ENCODE measurements at regions not wholly inside any gene's neighbourhood (a gene's known extent, or its start where the extent isn't known, plus 50 kb on each side); places are given as distances from the start of the nearest gene placed in this dataset.

DNA sequence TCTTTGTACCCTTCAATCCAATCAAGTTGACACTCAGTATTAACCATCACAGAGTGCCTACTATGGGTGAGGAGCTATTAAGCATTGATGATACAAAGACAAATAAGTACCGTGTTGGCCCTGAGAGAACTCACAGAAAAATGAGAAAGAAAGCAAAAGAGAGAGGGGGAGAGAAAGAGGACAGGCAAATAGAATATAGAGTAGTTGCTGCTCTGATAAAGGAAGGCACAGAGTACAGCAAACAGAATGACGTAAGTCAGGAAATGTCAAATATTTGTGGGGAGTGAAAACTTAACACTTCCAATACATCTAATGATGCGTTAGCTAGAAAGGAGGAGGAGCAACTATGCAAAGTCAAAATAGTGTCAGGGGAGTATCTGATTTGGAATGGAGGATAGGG lies 320.6 kb upstream of the KCNH8 start:
- no peak for DNase-seq (ENCODE audit: low read depth)

GRCh38 chr3:18825665-18826064 lies 322.6 kb upstream of the KCNH8 start:
- DNase-seq (ENCODE audit: low read depth): no peak

DNA sequence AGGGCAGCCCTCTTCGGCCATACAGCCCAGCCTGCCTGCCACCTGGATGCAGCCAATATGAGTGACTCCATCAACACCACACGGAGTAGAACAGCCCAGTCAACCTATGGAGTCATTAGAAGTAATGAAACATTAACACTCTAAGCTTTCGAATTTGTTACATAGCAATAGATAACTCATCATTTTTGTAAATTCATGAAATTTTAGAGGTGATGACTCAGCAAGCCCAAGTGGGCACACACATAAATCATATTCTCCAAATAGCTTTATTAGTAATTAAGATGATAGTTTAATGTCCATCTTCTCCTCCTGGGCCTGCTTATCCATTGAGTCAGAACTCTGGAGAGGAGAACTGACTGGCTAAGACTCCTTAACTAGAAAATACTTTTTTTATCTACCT lies 335.0 kb upstream of the KCNH8 start:
- no peak for DNase-seq (ENCODE audit: low read depth)

GRCh38 chr3:18812316-18812715 lies 336.0 kb upstream of the KCNH8 start:
- DNase-seq (ENCODE audit: low read depth): peak; percentile 78

DNA sequence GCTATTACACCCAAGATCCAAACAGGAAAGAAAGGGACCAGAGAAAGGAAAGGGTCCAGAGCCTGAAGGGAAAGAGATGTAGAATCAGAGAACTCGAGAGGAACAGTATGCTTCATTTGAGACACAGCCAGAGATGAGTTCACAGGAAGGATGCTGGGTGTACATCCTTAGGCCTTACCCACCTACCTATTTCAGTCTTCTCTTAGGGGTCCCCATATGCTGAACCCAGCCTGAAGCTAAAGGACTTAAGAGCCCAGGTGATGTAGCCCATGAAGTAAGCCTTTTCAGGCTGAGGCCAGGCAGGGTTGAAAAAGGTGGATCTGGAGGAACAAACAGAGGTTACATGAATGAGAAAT lies 338.0 kb upstream of the KCNH8 start:
- no peak for DNase-seq (ENCODE audit: low read depth)

- DNase-seq (ENCODE audit: low read depth): peak; percentile 19
Observed at GRCh38 chr3:18809640-18810305, 338.5 kb upstream of the KCNH8 start.

GRCh38 chr3:18808429-18808828 lies 339.9 kb upstream of the KCNH8 start:
- DNase-seq (ENCODE audit: low read depth): peak; percentile 63

DNA sequence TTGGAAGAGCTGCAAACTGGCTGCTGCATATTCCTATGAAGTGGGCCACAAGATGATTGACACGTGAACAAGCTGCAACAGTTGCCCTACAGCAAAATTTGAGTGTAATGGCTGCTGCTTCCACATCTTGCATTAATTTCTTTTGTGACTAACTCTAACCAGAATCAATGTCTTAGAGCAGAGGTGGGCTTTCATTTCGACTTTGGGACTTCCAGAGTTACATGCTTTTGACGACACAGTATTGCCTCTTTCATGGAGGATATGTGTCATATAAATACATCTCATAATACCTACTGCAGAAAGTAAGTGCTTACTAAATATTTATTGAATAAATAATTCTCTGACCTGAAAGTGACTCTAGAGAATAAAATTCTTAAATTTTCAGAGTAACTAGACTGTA lies 340.7 kb upstream of the KCNH8 start:
- no peak for DNase-seq (ENCODE audit: low read depth)

DNA sequence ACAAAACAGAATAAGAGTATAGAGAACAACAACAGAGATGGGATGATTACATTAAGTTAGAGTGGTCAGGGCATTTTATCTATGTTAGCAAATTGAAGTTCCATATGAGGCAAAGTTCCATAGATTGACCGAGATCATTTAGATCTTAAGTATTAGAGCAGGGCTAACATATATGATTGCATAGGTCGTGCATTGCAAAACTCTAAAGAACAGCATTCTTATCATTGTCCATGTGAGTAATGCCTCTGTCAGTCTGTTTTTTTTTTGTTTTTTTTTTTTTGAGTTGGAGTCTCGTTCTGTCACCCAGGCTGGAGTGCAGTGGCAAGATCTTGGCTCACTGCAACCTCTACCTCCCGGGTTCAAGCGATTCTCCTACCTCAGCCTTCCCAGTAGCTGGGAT lies 341.7 kb upstream of the KCNH8 start:
- DNase-seq (ENCODE audit: low read depth): peak; percentile 10

- no peak for DNase-seq (ENCODE audit: low read depth)
Observed at GRCh38 chr3:18797378-18797777, 350.9 kb upstream of the KCNH8 start.

DNA sequence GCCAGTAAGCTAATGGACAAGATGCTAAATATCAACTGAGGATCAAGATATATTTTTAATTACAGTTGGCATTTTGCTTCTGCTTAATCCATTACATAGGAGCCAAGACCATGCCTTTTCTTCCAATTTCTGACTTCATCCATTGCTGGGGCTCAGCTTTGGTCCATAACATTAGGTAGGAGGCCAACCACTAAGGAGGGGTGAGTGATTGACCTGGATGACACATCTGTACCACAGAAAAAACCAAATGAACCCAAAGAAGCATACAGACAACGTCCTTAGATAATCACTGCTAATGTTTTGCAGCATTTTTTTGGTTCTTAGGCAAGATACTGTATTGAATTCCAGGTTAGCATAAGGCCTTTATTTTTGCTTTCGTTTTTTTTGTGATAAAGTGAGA lies 353.2 kb upstream of the KCNH8 start:
- no peak for DNase-seq (ENCODE audit: low read depth)

GRCh38 chr3:18791752-18792151 lies 356.6 kb upstream of the KCNH8 start:
- DNase-seq (ENCODE audit: low read depth): no peak

- DNase-seq (ENCODE audit: low read depth): no peak
Observed at GRCh38 chr3:18791182-18791581, 357.1 kb upstream of the KCNH8 start.

DNA sequence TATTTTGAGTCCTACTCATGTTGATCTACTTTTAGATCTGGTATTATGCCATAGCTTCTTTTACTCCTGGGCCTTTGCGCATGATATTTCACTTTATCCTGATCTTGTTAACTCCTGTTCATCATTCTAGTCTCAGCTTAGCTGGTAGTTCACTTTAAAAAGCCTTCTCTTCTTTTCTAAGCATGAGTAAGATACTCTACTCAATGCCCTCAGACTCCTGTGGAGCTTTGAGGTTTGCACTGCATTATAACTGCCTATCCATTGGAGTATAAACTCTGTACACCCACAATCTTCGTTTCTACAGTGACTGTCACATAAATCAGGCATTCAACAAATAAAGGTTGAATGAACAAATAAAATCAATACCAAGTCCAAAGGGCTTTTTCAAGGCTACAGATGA lies 357.9 kb upstream of the KCNH8 start:
- DNase-seq (ENCODE audit: low read depth): no peak

GRCh38 chr3:18789734-18790133 lies 358.6 kb upstream of the KCNH8 start:
- no peak for DNase-seq (ENCODE audit: low read depth)

- no peak for DNase-seq (ENCODE audit: low read depth)
Observed at GRCh38 chr3:18787441-18787840, 360.9 kb upstream of the KCNH8 start.

DNA sequence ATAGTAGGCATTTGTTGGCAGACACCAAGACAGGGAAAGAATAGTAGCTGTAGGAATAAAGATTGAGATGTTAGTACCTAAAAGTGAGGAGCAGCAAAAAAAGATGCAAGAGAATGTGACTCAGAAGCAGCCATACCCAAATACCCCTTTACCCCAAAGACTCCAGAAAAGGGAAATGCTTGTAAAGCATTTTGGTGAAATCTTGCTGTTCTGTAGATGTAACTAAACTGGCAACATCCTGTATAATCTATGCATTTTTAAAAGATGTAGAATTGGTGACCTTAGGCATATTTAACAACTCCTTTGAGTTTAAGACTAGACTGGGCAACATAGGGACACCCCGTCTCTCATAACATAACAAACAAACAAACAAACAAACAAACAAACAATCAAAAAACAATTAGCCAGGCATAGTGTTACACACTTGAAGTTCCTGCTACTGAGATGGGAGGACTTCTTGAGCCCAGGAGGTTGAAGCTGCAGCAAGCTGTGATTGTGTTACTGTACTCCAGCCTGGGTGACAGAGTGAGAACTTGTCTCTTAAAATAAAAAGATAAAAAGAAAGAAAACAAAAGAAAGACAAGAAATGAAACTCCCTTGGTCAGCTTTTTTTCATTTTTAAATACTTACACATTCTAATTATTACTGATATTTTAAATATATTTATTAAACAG lies 361.5 kb upstream of the KCNH8 start:
- DNase-seq (ENCODE audit: low read depth): no peak

- no peak for DNase-seq (ENCODE audit: low read depth)
Observed at GRCh38 chr3:18782191-18782590, 357.1 kb upstream of the SATB1 start.

DNA sequence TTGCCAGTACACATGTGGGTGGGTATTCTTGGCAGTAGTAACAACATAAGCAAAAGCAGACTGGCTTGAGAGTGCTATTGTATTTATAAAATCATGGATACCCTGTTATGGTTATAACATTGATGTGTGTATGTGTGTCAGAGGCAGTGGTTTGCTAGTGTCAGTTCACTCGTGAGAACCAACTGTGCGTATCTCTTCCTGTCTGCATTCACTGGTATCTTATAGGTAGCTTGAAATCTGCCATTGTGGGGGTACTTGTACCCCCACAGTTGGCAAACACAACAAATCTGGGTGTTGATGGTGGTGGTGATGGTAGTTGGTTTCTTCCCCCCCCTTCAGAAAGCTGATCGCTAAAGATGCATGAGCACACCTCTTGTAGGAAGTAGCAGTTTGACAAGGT lies 355.8 kb upstream of the SATB1 start:
- no peak for DNase-seq (ENCODE audit: low read depth)

GRCh38 chr3:18779704-18780103 lies 354.6 kb upstream of the SATB1 start:
- no peak for DNase-seq (ENCODE audit: low read depth)

GRCh38 chr3:18778598-18778997 lies 353.5 kb upstream of the SATB1 start:
- no peak for DNase-seq (ENCODE audit: low read depth)

DNA sequence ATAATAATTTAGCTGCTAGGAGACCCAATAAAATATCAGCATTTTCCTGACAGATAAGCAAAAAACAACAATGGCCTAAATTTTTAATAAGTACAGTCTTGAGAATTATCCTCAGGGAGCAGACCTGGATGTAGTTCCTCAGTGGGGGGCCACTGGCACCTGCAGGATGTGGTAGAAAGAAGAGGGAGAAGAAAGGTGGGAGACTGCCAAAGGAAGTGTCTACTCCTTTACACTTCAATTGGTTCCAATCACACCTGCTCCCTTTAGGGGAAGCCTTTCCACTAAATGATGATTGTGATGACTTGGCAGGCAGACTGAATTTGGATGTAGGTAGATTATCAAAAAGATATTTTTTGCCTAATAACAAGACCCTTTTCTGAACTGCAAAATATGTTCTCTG lies 353.0 kb upstream of the SATB1 start:
- no peak for DNase-seq (ENCODE audit: low read depth)

DNA sequence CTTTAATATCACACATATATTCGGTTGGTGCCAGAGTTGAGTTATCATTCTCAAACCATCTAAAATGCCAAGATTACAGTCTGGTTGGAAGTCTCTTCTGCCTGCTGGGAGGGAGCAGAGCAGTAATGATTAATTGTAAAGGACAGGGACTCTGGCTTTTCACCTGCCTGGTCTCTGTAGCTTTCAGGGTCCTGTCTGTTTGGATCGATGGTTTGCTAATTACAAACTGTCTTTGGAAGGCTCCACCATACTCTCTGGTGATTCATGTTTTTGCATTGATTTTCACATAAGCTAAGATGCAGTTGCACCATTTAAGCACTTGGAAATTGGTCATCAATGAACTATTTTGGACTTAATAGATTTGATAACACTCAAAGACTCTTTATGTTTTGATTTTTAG lies 350.4 kb upstream of the SATB1 start:
- DNase-seq (ENCODE audit: low read depth): no peak

Measured in iris pigment epithelial cell (primary cell).